ENCODE measurements at regions not wholly inside any gene's neighbourhood (a gene's known extent, or its start where the extent isn't known, plus 50 kb on each side); places are given as distances from the start of the nearest gene placed in this dataset.

DNA sequence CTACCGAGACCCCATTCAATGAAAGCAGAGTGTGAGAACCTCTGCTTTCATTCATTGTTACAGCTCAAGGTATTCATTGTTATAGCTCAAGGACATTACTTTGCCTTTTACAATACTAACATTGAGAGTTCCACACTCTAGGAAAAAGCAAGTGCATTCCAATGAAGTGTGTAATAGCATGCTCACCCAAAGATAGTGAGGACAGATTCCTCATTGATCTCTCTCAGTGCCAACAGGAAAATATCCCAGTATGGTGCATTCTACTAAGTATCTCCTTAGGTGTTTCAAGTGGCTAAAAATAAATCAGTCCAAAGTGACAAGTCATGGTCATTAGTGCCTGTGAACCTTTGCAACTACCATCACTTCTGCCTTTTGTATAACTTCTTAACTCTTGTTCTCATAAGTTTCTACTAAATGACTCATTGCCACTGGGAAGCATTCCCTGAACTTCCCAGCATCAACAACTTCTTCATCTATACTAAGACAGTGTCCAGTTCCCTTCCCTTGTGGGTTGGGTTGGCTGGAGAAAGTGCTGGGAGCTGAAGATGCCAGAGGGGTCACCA, 140.7 kb upstream of the STXBP5 start:
- no peak for DNase-seq
- H3K27ac Mint-ChIP-seq = no peak overlapping the region
- no peak overlapping the region for H3K4me3 Mint-ChIP-seq
- H3K27me3 Mint-ChIP-seq (ENCODE audit: low read depth, poor library complexity) = no peaks in the 10 kb centered on the region
- no peaks in the 10 kb centered on the region for H3K9me3 Mint-ChIP-seq
- TF ChIP-seq, protein P1, sequence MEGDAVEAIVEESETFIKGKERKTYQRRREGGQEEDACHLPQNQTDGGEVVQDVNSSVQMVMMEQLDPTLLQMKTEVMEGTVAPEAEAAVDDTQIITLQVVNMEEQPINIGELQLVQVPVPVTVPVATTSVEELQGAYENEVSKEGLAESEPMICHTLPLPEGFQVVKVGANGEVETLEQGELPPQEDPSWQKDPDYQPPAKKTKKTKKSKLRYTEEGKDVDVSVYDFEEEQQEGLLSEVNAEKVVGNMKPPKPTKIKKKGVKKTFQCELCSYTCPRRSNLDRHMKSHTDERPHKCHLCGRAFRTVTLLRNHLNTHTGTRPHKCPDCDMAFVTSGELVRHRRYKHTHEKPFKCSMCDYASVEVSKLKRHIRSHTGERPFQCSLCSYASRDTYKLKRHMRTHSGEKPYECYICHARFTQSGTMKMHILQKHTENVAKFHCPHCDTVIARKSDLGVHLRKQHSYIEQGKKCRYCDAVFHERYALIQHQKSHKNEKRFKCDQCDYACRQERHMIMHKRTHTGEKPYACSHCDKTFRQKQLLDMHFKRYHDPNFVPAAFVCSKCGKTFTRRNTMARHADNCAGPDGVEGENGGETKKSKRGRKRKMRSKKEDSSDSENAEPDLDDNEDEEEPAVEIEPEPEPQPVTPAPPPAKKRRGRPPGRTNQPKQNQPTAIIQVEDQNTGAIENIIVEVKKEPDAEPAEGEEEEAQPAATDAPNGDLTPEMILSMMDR (IDR thresholded peaks at IDR 0.05) = no peak
- H3K36me3 Mint-ChIP-seq (ENCODE audit: low read depth) = no peaks in the 10 kb centered on the region
- H3K4me1 Mint-ChIP-seq = no peaks in the 10 kb centered on the region

DNA sequence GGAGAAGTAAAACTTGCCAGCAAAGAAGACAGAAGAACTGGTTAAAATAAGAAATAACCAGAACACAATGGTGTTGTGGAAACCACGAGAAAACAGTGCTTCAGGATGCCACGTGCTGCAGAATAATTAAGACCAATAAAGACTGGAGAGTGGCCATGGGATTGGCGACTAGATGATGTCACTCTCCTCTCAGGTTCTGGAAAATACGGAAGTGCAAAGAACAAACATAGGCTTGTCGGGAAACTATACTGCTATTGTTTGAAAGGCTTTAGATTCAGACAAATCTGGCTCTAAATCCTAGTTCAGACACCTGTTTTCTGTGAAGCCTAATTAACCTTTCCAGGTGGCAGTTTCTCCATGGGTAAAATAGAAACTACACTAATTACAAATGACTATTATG, 138.4 kb upstream of the STXBP5 start:
- Mint-ChIP-seq H3K4me3 (no peak overlapping the region), H3K27me3 (ENCODE audit: low read depth, poor library complexity) (peaks cover 3% of the 10 kb centered on the region), H3K9me3 (peaks cover 3% of the 10 kb centered on the region), H3K36me3 (ENCODE audit: low read depth) (no peaks in the 10 kb centered on the region), H3K4me1 (no peaks in the 10 kb centered on the region), H3K27ac (no peak overlapping the region)
- DNase-seq = no peak
- TF ChIP-seq, protein P1 (IDR thresholded peaks at IDR 0.05) = no peak

GRCh38 chr6:147067184-147067583, 137.0 kb upstream of the STXBP5 start:
- Mint-ChIP-seq H3K27me3 (ENCODE audit: low read depth, poor library complexity) (peaks cover 3% of the 10 kb centered on the region), H3K36me3 (ENCODE audit: low read depth) (no peaks in the 10 kb centered on the region), H3K9me3 (peaks cover 3% of the 10 kb centered on the region), H3K4me3 (no peak overlapping the region), H3K4me1 (no peaks in the 10 kb centered on the region), H3K27ac (no peak overlapping the region)
- DNase-seq = no peak
- TF ChIP-seq, protein P1 (IDR thresholded peaks at IDR 0.05) = no peak

DNA sequence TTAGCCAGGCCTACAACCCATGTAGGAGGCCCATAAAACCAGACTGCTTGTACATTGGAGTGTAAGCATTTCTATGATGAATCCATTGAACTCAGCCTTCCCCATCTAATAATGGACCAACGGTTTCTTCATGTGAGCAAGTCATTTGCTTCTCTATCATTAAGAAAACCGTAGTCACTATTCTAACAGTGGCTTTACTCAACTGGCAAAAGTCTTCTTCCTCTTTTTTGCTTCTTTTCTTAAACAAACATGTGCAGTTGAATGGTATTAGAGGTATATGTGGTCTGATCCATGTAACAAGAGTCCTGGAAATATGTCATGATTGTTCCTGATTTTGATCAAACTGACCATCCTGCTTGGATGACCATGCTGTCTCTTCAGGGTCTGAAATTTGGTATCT, 132.4 kb upstream of the STXBP5 start:
- TF ChIP-seq, protein P1 (IDR thresholded peaks at IDR 0.05) = no peak
- no peak overlapping the region for H3K4me3 Mint-ChIP-seq
- no peaks in the 10 kb centered on the region for H3K36me3 Mint-ChIP-seq (ENCODE audit: low read depth)
- H3K9me3 Mint-ChIP-seq = peaks cover 3% of the 10 kb centered on the region
- peaks cover 3% of the 10 kb centered on the region for H3K27me3 Mint-ChIP-seq (ENCODE audit: low read depth, poor library complexity)
- no peaks in the 10 kb centered on the region for H3K4me1 Mint-ChIP-seq
- DNase-seq = no peak
- no peak overlapping the region for H3K27ac Mint-ChIP-seq

DNA sequence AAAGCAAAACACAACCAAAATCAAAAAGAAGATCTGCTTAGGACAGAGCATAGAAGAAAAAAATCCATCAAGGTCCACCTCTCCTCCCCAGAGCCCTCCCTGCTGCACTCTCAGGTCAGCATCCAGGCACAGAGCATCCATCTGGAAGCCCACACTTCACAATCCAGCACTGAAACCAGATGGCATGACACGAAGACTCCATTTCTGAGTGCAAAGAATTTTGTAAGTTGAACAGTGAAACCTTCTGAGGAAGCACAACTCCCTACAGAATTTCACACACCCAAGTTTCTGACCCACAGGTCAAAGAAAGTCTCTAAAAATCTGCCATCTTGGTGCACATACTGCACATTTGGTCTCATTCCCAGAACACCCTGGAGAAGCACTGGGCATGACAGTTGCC, 128.8 kb upstream of the STXBP5 start:
- Mint-ChIP-seq H3K9me3 (no peaks in the 10 kb centered on the region), H3K27ac (no peak overlapping the region), H3K36me3 (ENCODE audit: low read depth) (no peaks in the 10 kb centered on the region), H3K4me1 (no peaks in the 10 kb centered on the region), H3K4me3 (no peak overlapping the region), H3K27me3 (ENCODE audit: low read depth, poor library complexity) (no peaks in the 10 kb centered on the region)
- TF ChIP-seq, protein P1 (IDR thresholded peaks at IDR 0.05) = no peak
- DNase-seq = no peak

DNA sequence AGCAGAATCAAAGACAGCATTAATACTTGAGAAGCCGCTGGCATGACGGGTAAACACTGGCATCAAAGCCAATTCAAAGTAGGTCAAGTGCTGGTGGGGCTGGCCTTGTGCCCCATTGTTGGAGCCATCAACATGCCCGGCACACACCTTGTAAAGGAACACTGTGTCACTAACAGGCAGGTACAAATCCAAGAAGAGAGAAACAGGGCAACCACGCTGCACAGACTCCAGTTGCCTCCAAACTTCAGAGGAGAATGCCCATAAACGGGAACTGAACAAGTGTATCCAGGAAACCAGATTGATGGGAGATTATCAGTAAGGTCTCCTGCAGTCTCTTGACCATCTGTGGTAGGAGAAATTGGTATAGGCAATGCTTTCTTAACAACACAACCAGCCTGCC, 127.0 kb upstream of the STXBP5 start:
- H3K9me3 Mint-ChIP-seq = no peaks in the 10 kb centered on the region
- no peaks in the 10 kb centered on the region for H3K27me3 Mint-ChIP-seq (ENCODE audit: low read depth, poor library complexity)
- H3K4me3 Mint-ChIP-seq = no peak overlapping the region
- H3K4me1 Mint-ChIP-seq = no peaks in the 10 kb centered on the region
- no peak for DNase-seq
- TF ChIP-seq, protein P1 (IDR thresholded peaks at IDR 0.05) = no peak
- no peaks in the 10 kb centered on the region for H3K36me3 Mint-ChIP-seq (ENCODE audit: low read depth)
- no peak overlapping the region for H3K27ac Mint-ChIP-seq

Measured in nephron progenitor cell (in vitro differentiated cells).